C4-2B (cell line): ENCODE measurements at regions not wholly inside any gene's neighbourhood (a gene's known extent, or its start where the extent isn't known, plus 50 kb on each side); places are given as distances from the start of the nearest gene placed in this dataset.

ENCODE experiments used
- CTCF ChIP-seq: fragments of 450-650 bp; conservative IDR thresholded peaks from 2 replicates; pipeline ENCODE4 v1.5.1; 2017; ENCODE audit warnings: mild to moderate bottlenecking
- ZFX ChIP-seq: fragments of 450-650 bp; IDR thresholded peaks from 2 replicates; pipeline ENCODE4 v1.6.1; 2017

- TF ChIP-seq CTCF (no peak), ZFX (no peak)
These were observed 211.5 kb upstream of the FOXA2 start for GRCh38 chr20:22795871-22796270.
